Trophoblast cell (in vitro differentiated cells and primary cell): ENCODE measurements at regions not wholly inside any gene's neighbourhood (a gene's known extent, or its start where the extent isn't known, plus 50 kb on each side); places are given as distances from the start of the nearest gene placed in this dataset.
"Not testable (repeated sequence)": the region's sequence is repeated elsewhere in the genome, so short reads cannot be mapped to it uniquely, and the experiment has no call there.

Experiments used
- DNase-seq, 2 donors: peaks; one replicate each; pipeline ENCODE4 v3.0.0-alpha.2; 2016
- H2AFZ ChIP-seq: 2 replicates; pipeline ENCODE4 v1.6.1; 2013; ENCODE audit warnings: low read length, moderate library complexity, mild to moderate bottlenecking; ENCODE audit not compliant: insufficient read depth, poor library complexity
- H2AK5ac ChIP-seq: 2 replicates; pipeline ENCODE4 v1.6.1; 2013; ENCODE audit warnings: mild to moderate bottlenecking, low read length
- H2BK120ac ChIP-seq: 2 replicates; pipeline ENCODE4 v1.6.1; 2013; ENCODE audit warnings: low read length, mild to moderate bottlenecking, moderate library complexity; ENCODE audit not compliant: insufficient read depth, poor library complexity
- H2BK12ac ChIP-seq: 2 replicates; pipeline ENCODE4 v1.6.1; 2013; ENCODE audit warnings: mild to moderate bottlenecking, low read length, moderate library complexity
- H2BK5ac ChIP-seq: 2 replicates; pipeline ENCODE4 v1.6.1; 2013; ENCODE audit warnings: low read length, low read depth, moderate library complexity, mild to moderate bottlenecking; ENCODE audit not compliant: poor library complexity
- H3K14ac ChIP-seq: 2 replicates; pipeline ENCODE4 v1.6.1; 2013; ENCODE audit warnings: mild to moderate bottlenecking, low read length
- H3K18ac ChIP-seq: 2 replicates; pipeline ENCODE4 v1.6.1; 2013; ENCODE audit warnings: mild to moderate bottlenecking, low read length
- H3K23ac ChIP-seq: 2 replicates; pipeline ENCODE4 v1.6.1; 2013; ENCODE audit warnings: low read length
- H3K27ac ChIP-seq: 2 replicates; pipeline ENCODE4 v1.5.1; 2013; ENCODE audit warnings: low read depth, mild to moderate bottlenecking, inconsistent platforms, low read length, moderate library complexity
- H3K27me3 ChIP-seq: 2 replicates; pipeline ENCODE4 v1.6.1; 2013; ENCODE audit warnings: inconsistent platforms, mild to moderate bottlenecking, low read length, moderate library complexity; ENCODE audit not compliant: insufficient read depth
- H3K36me3 ChIP-seq, 2 experiments: 1 replicate in 1 of 2; 2 replicates in 1 of 2; pipeline ENCODE4 v1.6.1; 2013; ENCODE audit warnings: low read length in 2 of 2, mild to moderate bottlenecking in 2 of 2, moderate library complexity in 1 of 2; ENCODE audit not compliant: insufficient read depth in 2 of 2, control insufficient read depth in 1 of 2
- H3K4ac ChIP-seq: 2 replicates; pipeline ENCODE4 v1.6.1; 2013; ENCODE audit warnings: low read depth, mild to moderate bottlenecking, low read length, moderate library complexity
- H3K4me1 ChIP-seq, 2 experiments: 1 replicate in 1 of 2; 2 replicates in 1 of 2; pipeline ENCODE4 v1.6.1; 2013; ENCODE audit warnings: low read length in 2 of 2, mild to moderate bottlenecking in 2 of 2, moderate library complexity in 1 of 2; ENCODE audit not compliant: insufficient read depth in 2 of 2, control insufficient read depth in 1 of 2
- H3K4me2 ChIP-seq: 2 replicates; pipeline ENCODE4 v1.6.1; 2013; ENCODE audit warnings: inconsistent platforms, mild to moderate bottlenecking, low read length, moderate library complexity
- H3K4me3 ChIP-seq: 2 replicates; pipeline ENCODE4 v1.5.1; 2013; ENCODE audit warnings: mild to moderate bottlenecking, low read depth, low read length, inconsistent platforms
- H3K79me1 ChIP-seq: one replicate; pipeline ENCODE4 v1.6.1; 2013; ENCODE audit warnings: low read length
- H3K79me2 ChIP-seq: 2 replicates; pipeline ENCODE4 v1.6.1; 2013; ENCODE audit warnings: low read length, mild to moderate bottlenecking; ENCODE audit not compliant: control insufficient read depth, insufficient read depth, poor library complexity
- H3K9ac ChIP-seq: 2 replicates; pipeline ENCODE4 v1.6.1; 2013; ENCODE audit warnings: mild to moderate bottlenecking, low read length
- H3K9me3 ChIP-seq: 2 replicates; pipeline ENCODE4 v1.6.1; 2013; ENCODE audit warnings: low read depth, mild to moderate bottlenecking, control low read depth, inconsistent platforms, low read length; ENCODE audit not compliant: insufficient read depth
- H4K12ac ChIP-seq: 2 replicates; pipeline ENCODE4 v1.6.1; 2013; ENCODE audit warnings: low read depth, mild to moderate bottlenecking, low read length, moderate library complexity
- H4K8ac ChIP-seq: 2 replicates; pipeline ENCODE4 v1.6.1; 2013; ENCODE audit warnings: low read depth, mild to moderate bottlenecking, low read length, moderate library complexity
- H4K91ac ChIP-seq: one replicate; pipeline ENCODE4 v1.6.1; 2013; ENCODE audit warnings: low read depth, mild to moderate bottlenecking, low read length, moderate library complexity
- WGBS: extraction: QIAGEN DNeasy Blood & Tissue Kit; methylation state at CpG from one replicate; pipeline ENCODE4 v1.1.7; 2013; ENCODE audit warnings: missing lambda C conversion rate; ENCODE audit not compliant: insufficient read length, insufficient coverage; ENCODE audit errors: extremely low coverage; 5-methylcytosine and 5-hydroxymethylcytosine counted together

- not testable (repeated sequence) for H3K36me3 ChIP-seq, H3K14ac ChIP-seq, H3K9ac ChIP-seq, H3K9me3 ChIP-seq, H3K4me2 ChIP-seq, H3K4ac ChIP-seq, H3K27ac ChIP-seq, DNase-seq, H3K23ac ChIP-seq, H2BK12ac ChIP-seq, H2BK120ac ChIP-seq, H2BK5ac ChIP-seq, H3K4me3 ChIP-seq, H3K79me1 ChIP-seq, H2AK5ac ChIP-seq, H2AFZ ChIP-seq, H3K18ac ChIP-seq, H4K8ac ChIP-seq, H3K27me3 ChIP-seq, H3K79me2 ChIP-seq, H3K4me1 ChIP-seq, H4K91ac ChIP-seq, H4K12ac ChIP-seq
- no CpG with 5 or more reads among the region's 5 CpGs for WGBS
Measured at GRCh38 chr2:132337844-132338243, 78.8 kb upstream of the GPR39 start.

GRCh38 chr2:132347041-132347780, 69.4 kb upstream of the GPR39 start:
- H3K9me3 ChIP-seq, H3K4me3 ChIP-seq, H3K36me3 ChIP-seq, H2AK5ac ChIP-seq, H3K79me1 ChIP-seq, H2BK12ac ChIP-seq, H2BK5ac ChIP-seq, H3K79me2 ChIP-seq, H3K27me3 ChIP-seq, H3K4me1 ChIP-seq, H2BK120ac ChIP-seq, H3K23ac ChIP-seq: not testable (repeated sequence)
- Histone ChIP-seq H3K18ac (peak overlapping the region; percentile 46), H3K4ac (peak overlapping the region; percentile 64), H3K14ac (peak overlapping the region; percentile 28), H3K27ac (peak overlapping the region; percentile 58), H4K8ac (peak overlapping the region; percentile 85), H3K9ac (peak overlapping the region; percentile 70), H4K91ac (peak overlapping the region; percentile 61), H2AFZ (peak overlapping the region; percentile 71), H4K12ac (peak overlapping the region; percentile 35), H3K4me2 (peak overlapping the region; percentile 68)
- DNase-seq: peak; percentile 40 to 60
- no CpG with 5 or more reads among the region's 34 CpGs for WGBS

- H3K4me1 ChIP-seq, H3K4me3 ChIP-seq, H2BK120ac ChIP-seq, H3K14ac ChIP-seq, H4K12ac ChIP-seq, H2AFZ ChIP-seq, H2BK5ac ChIP-seq, H3K4ac ChIP-seq, H3K23ac ChIP-seq, H3K79me1 ChIP-seq, H4K91ac ChIP-seq, H4K8ac ChIP-seq, H3K9ac ChIP-seq, H3K27me3 ChIP-seq, H3K9me3 ChIP-seq, H3K4me2 ChIP-seq, H3K36me3 ChIP-seq, H2BK12ac ChIP-seq, H3K79me2 ChIP-seq, H2AK5ac ChIP-seq, H3K27ac ChIP-seq, H3K18ac ChIP-seq: not testable (repeated sequence)
- peak in 1 of 2 donors; percentile 49 for DNase-seq
- WGBS: no CpG with 5 or more reads among the region's 8 CpGs
Measured at GRCh38 chr2:132349092-132349687, 67.4 kb upstream of the GPR39 start.

GRCh38 chr2:132351668-132352067, 64.9 kb upstream of the GPR39 start:
- H3K27ac ChIP-seq, H2BK120ac ChIP-seq, H3K9me3 ChIP-seq, H3K4ac ChIP-seq, H2BK12ac ChIP-seq, H3K4me2 ChIP-seq, H4K12ac ChIP-seq, H3K23ac ChIP-seq, H3K27me3 ChIP-seq, H3K79me1 ChIP-seq, H3K36me3 ChIP-seq, H4K91ac ChIP-seq, H2AK5ac ChIP-seq, H4K8ac ChIP-seq, H2BK5ac ChIP-seq, H3K18ac ChIP-seq, DNase-seq, H3K9ac ChIP-seq, H2AFZ ChIP-seq, H3K14ac ChIP-seq, H3K4me3 ChIP-seq, H3K79me2 ChIP-seq, H3K4me1 ChIP-seq: not testable (repeated sequence)
- WGBS: 100% methylated on average over 2 of the region's 4 CpGs
